ENCODE measurements at regions not wholly inside any gene's neighbourhood (a gene's known extent, or its start where the extent isn't known, plus 50 kb on each side); places are given as distances from the start of the nearest gene placed in this dataset.

DNA sequence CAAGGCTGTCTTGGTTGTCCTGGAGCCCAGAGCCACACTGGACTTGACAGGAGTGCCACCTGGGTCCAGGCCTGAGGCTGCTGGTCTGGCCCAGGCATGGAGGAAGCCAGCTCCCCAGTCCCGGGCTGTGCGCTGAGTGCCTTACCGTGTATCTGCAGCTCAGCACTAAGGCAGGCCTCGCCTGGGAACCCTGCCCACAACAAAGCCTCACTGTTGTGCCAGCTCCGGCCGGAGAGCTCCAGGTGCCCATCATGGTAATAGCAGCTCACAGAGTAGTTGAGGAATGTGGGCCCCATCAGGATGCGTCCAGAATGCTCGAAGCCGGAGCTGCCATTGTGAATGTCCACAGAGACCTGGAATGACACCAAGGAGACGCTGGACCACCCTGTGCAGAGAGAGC is 72.2 kb downstream of the RMI2 start:
- TF ChIP-seq, protein P1, sequence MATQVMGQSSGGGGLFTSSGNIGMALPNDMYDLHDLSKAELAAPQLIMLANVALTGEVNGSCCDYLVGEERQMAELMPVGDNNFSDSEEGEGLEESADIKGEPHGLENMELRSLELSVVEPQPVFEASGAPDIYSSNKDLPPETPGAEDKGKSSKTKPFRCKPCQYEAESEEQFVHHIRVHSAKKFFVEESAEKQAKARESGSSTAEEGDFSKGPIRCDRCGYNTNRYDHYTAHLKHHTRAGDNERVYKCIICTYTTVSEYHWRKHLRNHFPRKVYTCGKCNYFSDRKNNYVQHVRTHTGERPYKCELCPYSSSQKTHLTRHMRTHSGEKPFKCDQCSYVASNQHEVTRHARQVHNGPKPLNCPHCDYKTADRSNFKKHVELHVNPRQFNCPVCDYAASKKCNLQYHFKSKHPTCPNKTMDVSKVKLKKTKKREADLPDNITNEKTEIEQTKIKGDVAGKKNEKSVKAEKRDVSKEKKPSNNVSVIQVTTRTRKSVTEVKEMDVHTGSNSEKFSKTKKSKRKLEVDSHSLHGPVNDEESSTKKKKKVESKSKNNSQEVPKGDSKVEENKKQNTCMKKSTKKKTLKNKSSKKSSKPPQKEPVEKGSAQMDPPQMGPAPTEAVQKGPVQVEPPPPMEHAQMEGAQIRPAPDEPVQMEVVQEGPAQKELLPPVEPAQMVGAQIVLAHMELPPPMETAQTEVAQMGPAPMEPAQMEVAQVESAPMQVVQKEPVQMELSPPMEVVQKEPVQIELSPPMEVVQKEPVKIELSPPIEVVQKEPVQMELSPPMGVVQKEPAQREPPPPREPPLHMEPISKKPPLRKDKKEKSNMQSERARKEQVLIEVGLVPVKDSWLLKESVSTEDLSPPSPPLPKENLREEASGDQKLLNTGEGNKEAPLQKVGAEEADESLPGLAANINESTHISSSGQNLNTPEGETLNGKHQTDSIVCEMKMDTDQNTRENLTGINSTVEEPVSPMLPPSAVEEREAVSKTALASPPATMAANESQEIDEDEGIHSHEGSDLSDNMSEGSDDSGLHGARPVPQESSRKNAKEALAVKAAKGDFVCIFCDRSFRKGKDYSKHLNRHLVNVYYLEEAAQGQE (IDR thresholded peaks at IDR 0.05; ENCODE audit: low read depth): no peak
- no peak for TF ChIP-seq EP300 (IDR thresholded peaks at IDR 0.05; ENCODE audit: borderline replicate concordance)
- TF ChIP-seq, protein P2, sequence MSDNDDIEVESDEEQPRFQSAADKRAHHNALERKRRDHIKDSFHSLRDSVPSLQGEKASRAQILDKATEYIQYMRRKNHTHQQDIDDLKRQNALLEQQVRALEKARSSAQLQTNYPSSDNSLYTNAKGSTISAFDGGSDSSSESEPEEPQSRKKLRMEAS (IDR thresholded peaks at IDR 0.05): no peak
- no peak for TF ChIP-seq FOXM1 (IDR thresholded peaks at IDR 0.05; ENCODE audit: borderline replicate concordance, low read depth)
- TF ChIP-seq RAD21 (IDR thresholded peaks at IDR 0.05; ENCODE audit: low read depth): no peak
- TF ChIP-seq NFIC (IDR thresholded peaks at IDR 0.05): no peak
